GM12878 (cell line): ENCODE measurements at regions not wholly inside any gene's neighbourhood (a gene's known extent, or its start where the extent isn't known, plus 50 kb on each side); places are given as distances from the start of the nearest gene placed in this dataset.

Source experiments
- ATAC-seq: fragments of 200-7000 bp; cut with Tn5 transposase; 3 replicates; pipeline ENCODE4 v1.9.1; 2020; ENCODE audit warnings: mild to moderate bottlenecking, moderate library complexity
- BruUV-seq: library from RNA; stranded (reverse); fragments of 400-500 nt; replicated peaks from 2 replicates; lab custom pipeline; 2021; lab: Mats Ljungman, UMichigan
- CTCF ChIA-PET: fragments of 300-600 bp; sonication (Branson Sonifier 250); formaldehyde crosslinking; extraction: SDS; loops from one replicate; lab custom pipeline; 2021; ENCODE audit warnings: inconsistent platforms; lab: Yijun Ruan, JAX
- POLR2A ChIA-PET: fragments of 350-600 bp; formaldehyde crosslinking; extraction: SDS; loops from one replicate; lab custom pipeline; 2021; ENCODE audit warnings: inconsistent platforms; lab: Charles Lee
- RAD21 ChIA-PET: fragments of 300-600 bp; sonication (Branson Sonifier 250); formaldehyde crosslinking; loops from one replicate; lab custom pipeline; 2023; ENCODE audit warnings: antibody characterized with exemption; ENCODE audit not compliant: unreplicated experiment; lab: Charles Lee
- SMC1A ChIA-PET: fragments of 300-600 bp; sonication (Branson Sonifier 250); formaldehyde crosslinking; loops from one replicate; lab custom pipeline; 2023; ENCODE audit not compliant: unreplicated experiment, uncharacterized antibody; lab: Charles Lee
- DNase-seq: peaks from one replicate; pipeline ENCODE4 v3.0.0-alpha.2; 2011; ENCODE audit warnings: low read depth, low spot score
- FAIRE-seq: peaks from 3 replicates; lab custom pipeline; 2011; peaks lifted over from hg19 to GRCh38; lab: Jason Lieb, UNC
- H2AFZ ChIP-seq: 2 replicates; pipeline ENCODE4 v1.6.0; 2011; ENCODE audit warnings: low read depth, low read length, control low read depth; ENCODE audit not compliant: control insufficient read depth
- H3K27ac ChIP-seq: 2 replicates; pipeline ENCODE4 v1.5.1; 2011; ENCODE audit warnings: control low read depth; ENCODE audit not compliant: control insufficient read depth, insufficient read depth
- H3K27me3 ChIP-seq, 2 experiments: replicated peaks in 1 of 2; 2 replicates each; pipeline versions ENCODE4 v1.6.0 to v1.6.1; 2011; ENCODE audit warnings: low read length in 1 of 2; ENCODE audit not compliant: control insufficient read depth in 2 of 2, insufficient read depth in 2 of 2
- H3K36me3 ChIP-seq, 2 experiments: 2 replicates each; pipeline ENCODE4 v1.5.1; 2011; ENCODE audit warnings: low read length in 1 of 2; ENCODE audit not compliant: control insufficient read depth in 2 of 2, insufficient read depth in 2 of 2
- H3K4me1 ChIP-seq: 2 replicates; pipeline ENCODE4 v1.6.1; 2011; ENCODE audit warnings: mild to moderate bottlenecking, low read length, moderate library complexity, mixed read lengths; ENCODE audit not compliant: control insufficient read depth, insufficient read depth
- H3K4me2 ChIP-seq: 2 replicates; pipeline ENCODE4 v1.6.0; 2011; ENCODE audit warnings: control low read depth; ENCODE audit not compliant: control insufficient read depth, insufficient read depth
- H3K4me3 ChIP-seq: fragments of 200-600 bp; sonication (generic); 2 replicates; pipeline ENCODE4 v1.5.1; 2016
- H3K79me2 ChIP-seq: 2 replicates; pipeline ENCODE4 v1.6.0; 2011; ENCODE audit warnings: low read length; ENCODE audit not compliant: control insufficient read depth, insufficient read depth
- H3K9ac ChIP-seq: 2 replicates; pipeline ENCODE4 v1.8.0; 2011; ENCODE audit warnings: low read length, control low read depth, mixed read lengths; ENCODE audit not compliant: control insufficient read depth, insufficient read depth
- H3K9me3 ChIP-seq: replicated peaks from 3 replicates; pipeline ENCODE4 v1.5.1; 2011; ENCODE audit warnings: mild to moderate bottlenecking, low read length; ENCODE audit not compliant: control insufficient read depth, insufficient read depth
- H4K20me1 ChIP-seq: 2 replicates; pipeline ENCODE4 v1.6.0; 2011; ENCODE audit not compliant: control insufficient read depth, insufficient read depth
- BCLAF1 ChIP-seq: fragments of 450-650 bp; IDR thresholded peaks from 2 replicates; pipeline ENCODE4 v1.6.1; 2017; ENCODE audit warnings: antibody characterized with exemption, mild to moderate bottlenecking, moderate library complexity
- CBX3 ChIP-seq: fragments of 200-600 bp; sonication (generic); IDR thresholded peaks from 2 replicates; pipeline ENCODE4 v1.6.1; 2016; ENCODE audit warnings: low read depth, borderline replicate concordance
- E2F4 ChIP-seq: IDR thresholded peaks from 2 replicates; pipeline ENCODE4 v1.6.1; 2012; ENCODE audit warnings: low read depth, low read length, improper control_type of control experiment
- MAX ChIP-seq: IDR thresholded peaks from 2 replicates; pipeline ENCODE4 v1.6.1; 2012; ENCODE audit warnings: low read depth, low read length, improper control_type of control experiment
- MTA3 ChIP-seq: IDR thresholded peaks from 2 replicates; pipeline ENCODE4 v1.6.1; 2012; ENCODE audit warnings: low read length, inconsistent platforms, borderline replicate concordance
- MYC ChIP-seq: IDR thresholded peaks from 2 replicates; pipeline ENCODE4 v1.6.1; 2011; ENCODE audit warnings: mild to moderate bottlenecking, low read length, moderate library complexity, inconsistent platforms; ENCODE audit not compliant: insufficient read depth, insufficient replicate concordance, insufficient read length, severe bottlenecking
- RFX5 ChIP-seq: IDR thresholded peaks from 2 replicates; pipeline ENCODE4 v1.6.1; 2011; ENCODE audit warnings: low read depth, low read length, improper control_type of control experiment
- SPI1 ChIP-seq: IDR thresholded peaks from 2 replicates; pipeline ENCODE4 v1.6.1; 2011; ENCODE audit warnings: low read depth, mild to moderate bottlenecking, low read length, moderate library complexity, borderline replicate concordance; ENCODE audit not compliant: insufficient read depth
- TCF3 ChIP-seq: IDR thresholded peaks from 2 replicates; pipeline ENCODE4 v1.6.1; 2012; ENCODE audit warnings: low read depth, mild to moderate bottlenecking, low read length, borderline replicate concordance; ENCODE audit not compliant: insufficient read depth
- YBX1 ChIP-seq: fragments of 450-650 bp; IDR thresholded peaks from 2 replicates; pipeline ENCODE4 v1.6.1; 2016; ENCODE audit warnings: antibody characterized with exemption
- ZNF24 ChIP-seq: fragments of 450-650 bp; IDR thresholded peaks from 2 replicates; pipeline ENCODE4 v1.6.1; 2017; ENCODE audit warnings: antibody characterized with exemption, mild to moderate bottlenecking
- ZNF592 ChIP-seq: fragments of 450-650 bp; IDR thresholded peaks from 2 replicates; pipeline ENCODE4 v1.6.1; 2017; ENCODE audit warnings: mild to moderate bottlenecking, moderate library complexity
- WGBS: methylation state at CpG from one replicate; pipeline ENCODE4 v1.1.6; 2016; ENCODE audit warnings: low lambda C conversion rate; ENCODE audit not compliant: insufficient replicate concordance, insufficient coverage; ENCODE audit errors: missing lambda C conversion rate; 5-methylcytosine and 5-hydroxymethylcytosine counted together
- in situ Hi-C: fragments of 300-500 bp; cut with MboI; formaldehyde crosslinking; loops from 9 replicates; pipeline ENCODE4 v1.14.3; 2018; ENCODE audit warnings: mixed read lengths
- intact Hi-C: fragments of 100-400 bp; cut with micrococcal nuclease; formaldehyde crosslinking; loops from one replicate; pipeline ENCODE4 v1.14.2; 2022; ENCODE audit not compliant: unreplicated experiment

- CTCF ChIA-PET, result no interaction called here
- 39% methylated on average over 2 of the region's 2 CpGs for WGBS
- no peak for FAIRE-seq
- no peak for TF ChIP-seq MAX
- no peak for TF ChIP-seq BCLAF1
- no peak for TF ChIP-seq TCF3
- no peak for TF ChIP-seq CBX3
- TF ChIP-seq MTA3, result no peak
- no peak for TF ChIP-seq YBX1
- TF ChIP-seq SPI1, result no peak
- TF ChIP-seq MYC, result no peak
- no peak for TF ChIP-seq E2F4
- no peak for TF ChIP-seq RFX5
- TF ChIP-seq ZNF24, result no peak
- no peak for TF ChIP-seq ZNF592
Observed at GRCh38 chr14:76580399-76580798, 180.9 kb upstream of the VASH1 start.

More at GRCh38 chr14:76580399-76580798, 180.9 kb upstream of the VASH1 start:
- no peak for ATAC-seq
- H2AFZ ChIP-seq, result no peak overlapping the region
- no peak overlapping the region for H3K9ac ChIP-seq
- H3K27ac ChIP-seq, result no peak overlapping the region
- no peaks in the 10 kb centered on the region for H3K9me3 ChIP-seq
- H3K27me3 ChIP-seq, result peaks cover 0 to 2% of the 10 kb centered on the region in 2 experiments; a peak in 1 of 4 replicates
- ChIA-PET SMC1A (interaction anchor here (1.8 kb wide), 1 partner anchor 65 kb away, joined by 3 read pairs; no protein-coding TSS in a partner anchor), RAD21 (no interaction called here), POLR2A (no interaction called here)
- no peaks in the 10 kb centered on the region for H4K20me1 ChIP-seq
- intact Hi-C loops, result no loop called here
- no peaks in the 10 kb centered on the region for H3K4me1 ChIP-seq
- no peak for DNase-seq
- BruUV-seq, result no TSS peak
- in situ Hi-C loops, result no loop called here
- no peaks in the 10 kb centered on the region for H3K79me2 ChIP-seq
- H3K4me3 ChIP-seq, result no peak overlapping the region
- H3K4me2 ChIP-seq, result no peak overlapping the region
- H3K36me3 ChIP-seq, result no peaks in the 10 kb centered on the region
